Choroid plexus epithelial cell (primary cell): ENCODE measurements at regions not wholly inside any gene's neighbourhood (a gene's known extent, or its start where the extent isn't known, plus 50 kb on each side); places are given as distances from the start of the nearest gene placed in this dataset.

Experiments
- DNase-seq: peaks from one replicate; pipeline ENCODE4 v3.0.0-alpha.2; 2010; ENCODE audit warnings: low read depth
- H3K4me3 ChIP-seq: 2 replicates; pipeline ENCODE4 v1.5.1; 2011; ENCODE audit warnings: low read depth, mild to moderate bottlenecking, control low read depth, low read length, moderate library complexity
- TF ChIP-seq, protein P1 (sequence below): conservative IDR thresholded peaks from 2 replicates; pipeline ENCODE4 v1.5.1; 2011; ENCODE audit warnings: low read depth, mild to moderate bottlenecking, control low read depth, inconsistent platforms, low read length, moderate library complexity

DNA sequence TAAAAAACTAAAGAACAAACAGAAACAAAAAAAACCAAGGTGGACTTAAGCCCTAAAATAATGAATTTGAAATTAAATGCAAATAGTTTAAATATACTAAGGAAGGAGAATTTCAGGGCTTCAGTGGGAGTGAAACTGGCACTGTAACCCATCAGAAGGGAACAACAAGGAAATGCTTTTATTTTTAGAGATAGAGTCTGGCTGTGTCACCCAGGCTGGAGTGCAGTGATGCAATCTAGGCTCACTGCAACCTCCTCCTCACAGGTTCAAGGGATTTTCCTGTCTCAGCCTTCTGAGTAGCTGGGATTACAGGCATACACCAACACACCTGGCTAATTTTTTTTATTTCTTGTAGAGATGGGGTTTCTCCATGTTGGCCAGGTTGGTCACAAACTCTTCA is 625.2 kb upstream of the CDH8 start:
- no peak for DNase-seq
- no peak overlapping the region for H3K4me3 ChIP-seq
- TF ChIP-seq, protein P1, sequence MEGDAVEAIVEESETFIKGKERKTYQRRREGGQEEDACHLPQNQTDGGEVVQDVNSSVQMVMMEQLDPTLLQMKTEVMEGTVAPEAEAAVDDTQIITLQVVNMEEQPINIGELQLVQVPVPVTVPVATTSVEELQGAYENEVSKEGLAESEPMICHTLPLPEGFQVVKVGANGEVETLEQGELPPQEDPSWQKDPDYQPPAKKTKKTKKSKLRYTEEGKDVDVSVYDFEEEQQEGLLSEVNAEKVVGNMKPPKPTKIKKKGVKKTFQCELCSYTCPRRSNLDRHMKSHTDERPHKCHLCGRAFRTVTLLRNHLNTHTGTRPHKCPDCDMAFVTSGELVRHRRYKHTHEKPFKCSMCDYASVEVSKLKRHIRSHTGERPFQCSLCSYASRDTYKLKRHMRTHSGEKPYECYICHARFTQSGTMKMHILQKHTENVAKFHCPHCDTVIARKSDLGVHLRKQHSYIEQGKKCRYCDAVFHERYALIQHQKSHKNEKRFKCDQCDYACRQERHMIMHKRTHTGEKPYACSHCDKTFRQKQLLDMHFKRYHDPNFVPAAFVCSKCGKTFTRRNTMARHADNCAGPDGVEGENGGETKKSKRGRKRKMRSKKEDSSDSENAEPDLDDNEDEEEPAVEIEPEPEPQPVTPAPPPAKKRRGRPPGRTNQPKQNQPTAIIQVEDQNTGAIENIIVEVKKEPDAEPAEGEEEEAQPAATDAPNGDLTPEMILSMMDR = no peak

DNA sequence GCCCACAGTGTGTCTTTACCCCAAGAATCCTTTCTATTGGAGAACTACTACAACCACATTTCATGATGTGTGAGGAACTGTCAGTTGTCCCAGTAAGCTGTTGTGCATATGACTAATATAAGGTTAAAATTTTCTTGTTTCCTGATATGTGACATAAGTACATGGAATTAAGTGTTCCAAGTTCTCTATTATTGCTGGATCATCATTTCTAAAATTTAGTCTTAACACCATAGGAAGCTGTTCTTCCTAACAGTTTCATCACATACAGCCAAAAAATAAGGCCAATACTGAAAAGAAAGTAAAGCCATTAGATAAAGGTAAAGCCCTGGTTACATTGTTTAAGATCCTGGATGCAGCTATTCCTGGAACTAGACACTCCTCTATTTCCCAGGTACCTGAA is 620.9 kb upstream of the CDH8 start:
- no peak for DNase-seq
- TF ChIP-seq, protein P1 = no peak
- H3K4me3 ChIP-seq = no peak overlapping the region

DNA sequence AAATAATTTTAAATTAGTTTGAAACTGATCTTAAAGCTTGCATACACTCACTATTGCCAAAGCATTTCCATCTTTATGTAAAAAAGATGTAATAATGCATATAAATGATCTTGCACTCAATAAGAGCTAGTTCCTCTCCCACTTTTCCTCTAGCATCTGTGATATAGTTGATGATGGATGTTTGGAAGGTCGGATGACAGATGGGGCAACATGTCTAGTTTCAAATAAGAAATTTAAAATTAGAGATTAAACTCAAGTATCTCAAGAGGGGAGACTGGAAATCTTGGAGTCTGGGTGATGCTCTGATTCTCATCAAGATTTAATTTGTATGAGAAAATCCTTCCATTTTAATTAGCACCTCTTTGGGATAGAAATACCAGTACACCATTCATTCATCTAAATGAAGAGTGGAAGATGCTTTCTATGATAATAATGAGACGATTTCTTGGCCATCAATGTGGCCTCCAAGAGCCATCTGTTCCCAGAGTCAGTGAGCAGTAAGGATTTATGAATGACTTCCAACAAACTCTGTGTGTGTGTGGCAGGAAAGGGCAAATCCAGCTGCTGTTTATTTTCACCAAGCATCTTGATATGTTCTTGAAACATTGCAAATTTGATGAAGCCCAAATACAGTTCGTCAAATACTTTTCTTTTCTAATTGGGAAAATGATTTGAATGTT is 616.3 kb upstream of the CDH8 start:
- no peak for DNase-seq
- TF ChIP-seq, protein P1 = no peak
- H3K4me3 ChIP-seq = no peak overlapping the region

DNA sequence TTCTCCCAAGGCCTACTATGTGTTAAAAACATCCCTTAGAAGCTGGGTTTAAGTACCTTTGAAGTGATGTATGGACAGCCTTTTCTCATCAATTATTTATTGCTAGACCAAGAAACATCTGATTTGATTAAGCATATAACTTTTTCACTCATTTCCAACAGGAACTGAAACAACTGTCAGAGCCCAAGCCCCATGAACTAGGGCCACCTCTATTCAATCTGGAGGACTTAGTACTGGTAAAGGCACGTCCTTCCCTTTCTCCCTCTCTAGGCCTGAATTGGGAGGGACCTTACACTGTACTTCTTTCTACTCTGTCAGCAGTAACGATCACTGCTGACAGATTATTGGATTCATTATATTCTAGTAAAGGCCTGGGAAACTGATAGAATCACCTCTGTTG is 612.0 kb upstream of the CDH8 start:
- DNase-seq = no peak
- TF ChIP-seq, protein P1 = no peak
- H3K4me3 ChIP-seq = no peak overlapping the region

DNA sequence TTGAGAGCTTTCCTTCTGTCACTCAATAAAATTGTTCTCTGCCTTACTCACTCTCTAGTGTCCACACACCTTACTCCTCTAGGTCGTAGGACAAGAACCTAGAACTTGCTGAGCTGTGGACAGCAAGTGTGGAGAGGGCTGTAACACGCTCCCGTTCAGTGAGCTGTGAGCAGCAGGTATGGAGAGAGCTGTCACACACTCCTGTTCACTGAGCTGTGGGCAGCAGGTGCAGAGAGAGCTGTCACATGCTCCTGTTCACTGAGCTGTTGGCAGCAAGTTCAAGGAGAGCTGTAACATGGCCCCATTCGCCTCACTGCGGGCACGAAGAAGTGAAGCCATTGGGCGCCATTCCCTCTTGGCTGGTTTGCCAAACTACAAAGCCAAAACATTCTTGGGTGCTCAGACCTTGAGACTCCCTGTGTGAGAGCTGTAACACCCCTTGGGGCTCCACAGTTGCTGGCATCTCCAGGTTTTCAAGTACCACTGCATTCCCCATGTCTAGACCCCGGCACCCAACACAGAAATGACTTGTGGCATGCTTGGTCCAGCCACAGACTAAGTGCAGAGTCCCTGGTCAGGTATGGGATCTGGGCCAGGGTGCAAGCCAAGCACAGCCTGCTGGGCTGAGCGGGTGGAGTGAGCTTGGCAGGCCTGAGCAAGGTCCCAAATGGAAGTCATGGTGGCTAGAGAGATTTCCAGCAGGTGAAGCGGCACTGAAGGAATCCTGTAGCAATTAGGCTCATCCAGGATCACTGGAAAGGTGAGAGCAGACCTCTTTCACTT is 608.0 kb upstream of the CDH8 start:
- TF ChIP-seq, protein P1 = no peak
- no peak for DNase-seq

DNA sequence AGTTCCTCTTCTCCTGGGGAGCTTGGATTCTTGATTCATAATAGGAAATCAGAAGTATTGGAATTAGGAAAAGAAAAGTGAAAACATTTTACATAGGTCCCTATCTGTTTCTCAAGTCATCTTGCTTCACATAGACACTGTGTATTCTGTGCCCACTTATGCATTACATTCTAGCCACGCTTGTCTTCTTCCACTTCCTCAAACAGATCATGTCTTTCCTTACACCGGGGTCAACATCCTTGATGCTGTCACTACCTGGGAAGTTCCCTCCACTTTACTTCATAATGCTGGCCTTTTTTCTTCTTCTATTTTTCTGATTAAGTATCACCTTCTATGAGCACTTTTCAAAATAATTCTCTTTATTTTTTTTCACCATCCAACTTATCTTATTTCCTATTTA is 606.4 kb upstream of the CDH8 start:
- no peak for DNase-seq
- TF ChIP-seq, protein P1 = no peak
- H3K4me3 ChIP-seq = no peak overlapping the region

More for the DNA sequence above, 608.0 kb upstream of the CDH8 start:
- no peak overlapping the region for H3K4me3 ChIP-seq

DNA sequence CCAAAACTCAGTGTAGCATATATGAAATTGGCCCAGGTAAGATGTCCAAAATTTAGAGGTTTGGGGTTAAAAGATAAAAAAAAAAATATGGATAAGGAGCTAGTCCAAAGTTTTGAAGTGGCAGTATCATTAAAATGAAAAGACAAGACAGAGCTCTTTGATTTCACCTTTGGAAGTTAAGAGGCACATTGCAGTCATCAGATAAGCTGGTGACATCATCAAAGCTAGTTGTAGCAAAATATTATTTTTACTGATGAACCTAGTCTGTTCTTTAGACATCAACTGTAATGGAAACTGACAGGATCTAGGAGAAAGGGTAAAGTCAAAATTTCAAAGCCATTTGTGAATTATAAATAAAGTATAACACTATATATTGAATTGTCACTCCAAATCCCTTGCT is 603.7 kb upstream of the CDH8 start:
- DNase-seq = no peak
- no peak overlapping the region for H3K4me3 ChIP-seq
- TF ChIP-seq, protein P1 = no peak
